ENCODE measurements at regions not wholly inside any gene's neighbourhood (a gene's known extent, or its start where the extent isn't known, plus 50 kb on each side); places are given as distances from the start of the nearest gene placed in this dataset.

DNA sequence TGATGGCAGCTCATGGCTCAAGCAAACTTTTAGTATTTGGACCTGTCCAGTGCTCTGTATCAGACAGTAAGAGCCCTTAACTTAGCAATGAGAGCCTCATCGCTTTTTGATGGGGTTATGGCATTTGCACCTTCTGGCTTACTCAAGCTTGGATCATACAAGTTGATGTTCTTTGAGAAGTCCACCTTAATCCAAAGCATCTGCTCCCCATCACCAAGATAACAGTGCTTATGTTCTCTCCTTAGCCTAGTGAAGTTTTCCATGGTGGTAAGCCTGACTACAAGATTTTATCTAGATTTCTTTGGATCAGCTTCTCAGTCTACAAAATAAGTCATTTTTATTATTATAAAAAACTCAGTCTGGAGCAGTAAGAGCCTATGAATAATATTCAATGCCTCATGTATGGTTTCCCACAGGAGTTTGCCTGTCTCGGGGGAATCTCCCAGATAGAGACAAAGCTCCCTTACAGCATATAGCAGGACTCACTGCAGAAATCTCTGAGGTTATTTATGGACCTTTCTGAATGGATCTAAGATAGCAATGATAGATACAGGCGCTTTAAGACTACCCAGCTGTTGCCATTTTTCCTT is 472.2 kb upstream of the LINC00305 start:
- DNase-seq (ENCODE audit: low spot score), result no peak

DNA sequence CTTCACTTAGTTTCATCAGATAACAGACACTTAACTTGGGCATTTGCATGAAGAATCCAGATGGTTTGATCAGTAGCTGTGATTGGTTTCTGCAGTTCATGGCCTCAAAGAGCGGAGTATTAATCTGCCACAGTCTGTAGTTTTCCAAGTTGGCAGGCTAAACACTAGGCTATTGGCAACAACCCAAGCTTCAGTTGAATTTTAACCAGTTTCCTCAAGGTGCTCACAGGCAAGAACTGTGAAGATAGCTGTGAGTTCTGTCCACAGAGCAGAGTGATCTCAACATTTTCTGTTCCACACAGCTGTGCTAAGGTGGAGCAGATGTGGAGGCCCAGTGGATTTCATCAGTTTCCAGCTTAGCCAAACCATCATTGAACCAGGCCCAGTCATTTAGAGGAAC is 469.5 kb upstream of the LINC00305 start:
- DNase-seq (ENCODE audit: low spot score), result no peak

DNA sequence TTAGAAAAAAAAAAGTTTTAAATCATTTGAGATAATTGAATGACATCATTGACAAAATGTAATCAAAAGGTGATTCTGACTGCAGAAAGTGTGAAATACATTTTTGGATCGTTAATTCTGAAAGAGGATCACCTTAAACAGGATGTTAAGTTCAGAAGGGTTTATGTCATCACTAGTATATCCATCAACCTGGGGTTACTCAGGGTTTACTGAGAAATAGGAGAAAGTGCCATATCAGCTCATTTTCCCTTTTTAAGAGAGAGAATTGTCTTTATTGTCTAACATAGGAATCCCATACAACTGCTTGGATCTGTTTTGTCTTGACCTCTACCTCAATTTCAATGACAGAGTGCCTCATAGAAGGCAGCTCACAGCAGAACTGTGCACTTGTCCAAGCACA is 466.1 kb upstream of the LINC00305 start:
- no peak for DNase-seq (ENCODE audit: low spot score)

DNA sequence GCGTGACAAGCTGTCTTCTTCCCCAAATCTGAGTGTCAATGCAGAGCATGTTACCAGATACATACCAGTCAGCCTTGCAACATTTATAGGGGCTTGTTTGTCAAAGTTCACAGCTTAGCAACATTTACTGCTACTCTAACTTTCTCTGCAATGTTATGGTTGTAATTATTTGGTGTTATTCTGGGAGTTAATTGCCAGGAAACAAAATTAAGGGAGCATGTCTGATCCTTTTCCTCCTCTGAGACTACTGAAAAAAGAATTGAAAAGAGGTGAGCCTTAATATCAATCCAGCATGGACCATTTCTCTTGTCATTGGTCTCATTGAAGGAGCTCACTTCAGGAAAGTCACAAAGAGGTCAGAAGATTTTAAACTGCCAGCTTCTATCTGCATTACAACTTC is 465.6 kb upstream of the LINC00305 start:
- no peak for DNase-seq (ENCODE audit: low spot score)

DNA sequence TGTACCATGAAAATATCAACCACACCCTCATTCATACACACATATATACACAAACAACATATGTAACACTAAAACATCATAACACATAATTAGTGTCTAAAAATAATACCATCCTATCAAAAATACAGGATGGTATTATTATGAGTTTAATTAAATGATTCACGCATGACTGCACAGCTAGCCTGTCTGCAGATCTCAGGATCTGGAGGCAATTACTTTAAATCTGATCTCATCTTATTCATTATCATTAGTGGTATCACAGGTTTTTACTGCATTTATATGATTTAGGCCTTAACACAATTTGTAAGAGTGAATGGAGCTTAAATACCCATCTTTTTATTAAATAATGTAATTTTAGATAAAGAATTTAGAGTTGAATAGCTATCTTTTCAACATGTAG is 443.4 kb upstream of the LINC00305 start:
- DNase-seq (ENCODE audit: low spot score), result no peak

DNA sequence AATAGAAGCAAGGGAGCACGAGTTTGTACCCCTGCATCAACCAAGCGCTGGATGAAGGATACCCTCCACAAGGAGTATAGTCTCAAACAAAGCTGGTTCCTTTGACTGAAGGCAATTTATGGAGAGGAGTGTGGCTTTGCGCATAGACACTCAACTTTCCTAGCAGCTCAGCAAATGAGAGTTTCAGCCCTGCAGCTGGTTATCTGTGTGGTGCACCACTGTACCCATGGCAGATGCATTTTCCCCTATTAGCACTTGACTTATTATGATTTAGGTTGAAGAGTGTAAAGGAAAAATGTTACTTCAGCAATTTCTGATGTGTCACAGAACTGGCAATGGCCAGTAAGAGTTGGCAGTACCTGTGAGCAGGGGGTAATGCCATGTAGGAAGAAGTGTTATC is 440.1 kb upstream of the LINC00305 start:
- DNase-seq (ENCODE audit: low spot score), result no peak

DNA sequence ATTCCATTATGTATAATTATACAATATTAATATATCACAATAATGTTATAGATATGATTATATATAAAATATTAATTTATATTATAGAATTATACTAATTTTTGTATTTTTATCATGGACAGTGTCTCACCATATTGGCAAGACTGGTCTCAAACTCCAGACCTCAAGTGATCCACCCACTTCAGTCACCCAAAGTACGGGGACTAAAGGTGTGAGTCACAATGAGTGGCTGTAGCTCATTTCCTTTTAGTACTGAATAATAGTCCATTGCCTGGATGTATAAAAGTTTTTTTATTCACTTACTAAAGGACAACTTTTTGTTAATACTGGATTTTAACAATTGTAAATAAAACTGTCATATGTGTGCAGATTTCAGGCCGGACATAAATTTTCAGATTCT is 417.6 kb upstream of the LINC00305 start:
- DNase-seq (ENCODE audit: low spot score), result no peak

DNA sequence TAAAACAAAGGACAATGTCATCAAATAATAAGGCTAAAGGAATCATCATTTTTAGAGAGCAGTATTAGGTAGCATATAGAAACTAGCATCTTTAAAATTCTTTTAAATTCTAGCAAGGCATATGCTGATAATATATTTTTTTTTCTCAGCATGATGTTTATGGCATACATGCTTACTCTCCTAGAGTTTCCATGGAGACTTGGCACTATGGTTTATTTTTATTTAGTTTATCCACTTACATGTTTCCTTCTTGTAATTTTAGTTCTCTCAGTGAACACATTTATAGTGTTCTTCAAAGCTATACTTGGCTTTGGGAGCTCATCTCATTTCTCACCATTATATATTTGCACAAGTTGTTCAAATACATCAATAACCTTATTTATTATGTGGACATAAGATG is 413.8 kb upstream of the LINC00305 start:
- DNase-seq (ENCODE audit: low spot score), result no peak

DNA sequence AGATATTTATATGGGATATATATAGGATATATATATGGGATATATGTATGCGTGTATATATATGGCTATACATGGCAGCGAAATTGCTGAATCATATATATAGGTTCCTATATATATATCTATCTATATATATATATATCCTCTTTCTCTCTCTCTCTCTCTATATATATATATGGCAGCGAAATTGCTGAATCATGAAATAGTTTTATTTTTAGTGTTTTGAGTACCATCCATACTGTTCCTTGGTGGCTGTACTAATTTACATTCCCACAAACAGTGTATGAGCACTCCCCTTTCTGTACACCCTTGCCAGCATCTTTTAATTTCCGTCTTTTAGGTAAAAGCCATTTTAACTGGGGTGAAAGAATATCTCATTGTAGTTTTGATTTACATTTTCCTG is 397.6 kb upstream of the LINC00305 start:
- no peak for DNase-seq (ENCODE audit: low spot score)

DNA sequence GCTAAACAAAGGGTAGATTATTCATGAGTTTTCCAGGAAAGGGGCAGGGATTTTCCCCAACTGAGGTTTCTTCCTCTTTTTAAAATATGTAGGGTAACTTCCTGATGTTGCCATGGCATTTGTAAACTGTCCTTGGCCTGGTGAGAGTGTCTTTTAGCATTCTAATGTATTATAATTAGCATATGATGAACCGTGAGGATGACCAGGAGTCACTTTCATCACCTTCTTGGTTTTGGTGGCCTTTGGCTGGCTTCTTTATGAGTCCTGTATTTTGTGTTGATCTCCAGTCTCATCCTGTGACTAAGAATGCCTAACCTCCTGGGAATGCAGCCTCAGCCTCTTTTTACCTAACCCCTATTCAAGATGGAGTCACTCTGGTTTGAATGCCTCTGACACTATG is 391.0 kb upstream of the LINC00305 start:
- DNase-seq (ENCODE audit: low spot score), result no peak

DNA sequence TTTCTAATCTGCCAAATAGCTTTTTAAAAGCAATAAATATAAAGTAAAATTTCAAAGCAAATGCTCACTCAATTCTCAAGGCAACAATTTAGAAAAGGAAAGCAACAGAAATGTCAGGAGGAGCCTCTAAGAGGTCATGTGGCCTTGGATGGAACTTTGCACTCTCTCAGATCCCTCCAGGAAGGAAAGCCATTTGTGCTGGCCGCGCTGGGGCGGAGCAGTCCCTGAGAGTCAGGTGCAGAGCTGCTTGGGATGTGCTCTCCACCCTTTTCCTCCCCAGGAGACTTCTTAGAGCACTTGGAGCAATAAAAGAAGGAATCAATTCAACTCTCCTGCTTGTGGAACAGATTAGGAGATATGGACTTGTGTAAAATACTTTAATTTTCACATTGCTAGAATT is 379.8 kb upstream of the LINC00305 start:
- DNase-seq (ENCODE audit: low spot score), result no peak

DNA sequence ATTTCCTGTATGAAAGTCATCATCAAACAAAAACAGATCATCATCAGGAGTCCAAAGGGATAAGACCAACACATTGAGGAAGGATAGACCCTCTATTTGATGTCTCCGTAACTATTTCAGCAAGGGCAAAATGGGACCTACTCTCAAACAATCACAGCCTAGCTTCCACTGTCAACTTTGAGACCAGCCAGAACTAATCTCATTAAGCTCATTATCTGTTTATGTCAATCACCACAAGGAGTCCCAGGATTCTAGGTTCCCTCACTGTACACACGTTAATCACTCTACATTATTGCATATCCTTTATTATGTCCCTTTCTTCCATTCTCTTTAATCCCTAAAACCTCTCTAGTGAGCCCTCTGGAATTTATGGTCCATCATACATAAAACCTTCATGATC is 370.3 kb upstream of the LINC00305 start:
- DNase-seq (ENCODE audit: low spot score), result no peak

DNA sequence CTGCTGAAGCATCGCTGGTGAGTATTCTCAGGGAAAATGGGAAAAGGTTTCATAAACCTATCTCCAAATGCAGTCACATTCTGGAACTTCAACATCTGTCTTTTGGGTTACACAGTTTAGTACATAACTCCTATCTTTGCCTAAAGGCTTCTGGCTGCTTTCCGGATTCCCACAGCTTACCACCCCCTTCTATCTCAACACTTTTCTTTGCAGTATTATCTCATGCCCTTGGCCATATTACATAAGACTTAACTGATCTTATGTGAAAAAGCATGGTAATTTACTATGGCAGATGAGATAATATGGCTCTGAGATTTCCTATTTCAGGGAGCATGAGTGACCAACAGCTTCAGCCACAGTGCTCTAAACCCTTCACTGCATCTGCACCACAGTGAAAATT is 369.3 kb upstream of the LINC00305 start:
- no peak for DNase-seq (ENCODE audit: low spot score)

DNA sequence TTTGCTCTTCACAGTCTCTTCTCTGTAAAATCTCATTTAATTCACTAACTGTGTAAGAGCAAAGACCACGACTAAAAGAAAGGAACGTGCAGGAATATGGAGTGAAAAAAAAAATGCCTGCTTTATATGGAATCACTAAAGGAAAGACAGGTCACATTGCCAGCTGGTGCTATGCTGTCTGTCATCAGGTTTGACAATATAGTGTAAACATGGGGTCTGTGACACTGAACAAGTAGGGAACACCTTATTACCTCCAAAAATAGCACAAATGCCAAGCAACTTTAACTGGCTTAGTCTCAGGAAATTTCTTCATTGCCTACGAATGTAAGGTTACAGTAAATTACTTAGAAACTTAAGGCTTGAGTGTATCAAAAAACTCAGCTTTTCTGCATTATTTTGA is 364.5 kb upstream of the LINC00305 start:
- no peak for DNase-seq (ENCODE audit: low spot score)

DNA sequence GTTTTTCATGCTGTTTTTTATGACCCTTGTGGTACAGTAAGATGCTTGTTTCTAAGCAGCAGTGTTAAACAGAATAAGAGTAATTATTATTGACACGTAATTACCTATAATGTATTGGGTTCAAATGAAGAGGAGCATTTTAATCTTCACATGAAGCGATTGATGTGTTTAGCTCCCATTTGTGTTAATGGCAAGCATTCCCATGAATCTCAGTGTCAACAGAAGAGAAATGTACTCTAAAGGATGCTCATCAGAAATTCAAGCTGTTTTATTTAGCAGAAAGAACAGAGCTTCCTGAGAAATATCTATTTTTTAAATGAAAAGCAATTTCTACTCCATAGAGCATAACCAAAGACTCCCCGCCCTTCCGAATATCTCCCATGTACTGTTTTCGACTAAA is 341.3 kb upstream of the LINC00305 start:
- DNase-seq (ENCODE audit: low spot score), result no peak

DNA sequence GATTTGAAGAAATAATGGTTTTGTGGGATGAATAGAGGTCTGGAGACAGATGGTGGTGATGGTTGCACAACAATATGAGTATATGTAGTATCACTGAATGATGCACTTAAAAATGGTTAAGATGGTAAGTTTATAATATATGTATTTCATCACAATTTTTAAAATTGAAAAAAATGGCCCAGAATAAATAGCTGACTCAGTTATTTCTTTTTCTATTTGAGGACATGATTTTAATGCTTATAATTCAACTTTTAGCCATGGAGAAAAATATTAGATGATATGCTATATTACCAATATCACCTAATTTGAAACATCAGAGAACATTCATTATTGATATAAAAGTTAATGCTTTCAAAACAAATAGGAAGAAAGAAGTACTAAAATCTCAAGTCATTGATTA is 339.8 kb upstream of the LINC00305 start:
- DNase-seq (ENCODE audit: low spot score), result no peak

DNA sequence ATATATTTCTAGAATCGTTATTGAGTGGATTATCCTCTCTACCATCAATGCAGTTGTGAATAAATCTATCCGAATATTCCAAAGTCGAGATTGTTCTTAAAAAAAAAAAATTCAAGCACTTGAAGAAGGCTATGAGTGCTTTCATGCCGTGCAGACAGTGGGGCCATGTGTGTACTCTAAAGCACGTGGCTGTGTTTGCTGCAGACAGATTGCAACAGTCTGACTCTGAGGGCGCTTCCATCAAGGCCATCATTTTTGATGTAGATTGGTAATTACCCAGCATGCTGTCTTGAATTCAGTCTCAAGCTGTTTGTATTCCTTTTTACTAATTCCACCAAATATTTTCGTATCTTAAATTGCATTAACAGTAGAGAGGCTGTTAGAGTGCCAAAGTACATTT is 325.9 kb upstream of the LINC00305 start:
- DNase-seq (ENCODE audit: low spot score), result no peak

DNA sequence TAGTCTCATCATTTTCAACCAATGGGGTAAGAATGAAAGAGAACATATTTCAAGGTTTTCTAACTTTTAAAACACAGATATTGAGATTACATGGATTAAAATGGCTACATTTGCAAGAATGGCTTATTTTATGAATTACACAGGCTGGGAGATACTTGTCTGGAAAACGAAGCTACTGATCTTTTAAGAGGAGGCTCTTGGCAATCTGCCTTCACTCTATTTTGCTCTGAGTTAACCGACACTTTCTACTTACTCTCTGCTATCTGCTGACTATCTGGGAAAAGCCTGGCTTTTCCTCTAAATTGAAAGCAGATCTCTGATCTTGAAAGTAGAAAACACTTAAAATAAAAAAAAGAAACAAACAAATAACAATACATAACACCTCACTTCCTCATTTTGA is 325.4 kb upstream of the LINC00305 start:
- no peak for DNase-seq (ENCODE audit: low spot score)

DNA sequence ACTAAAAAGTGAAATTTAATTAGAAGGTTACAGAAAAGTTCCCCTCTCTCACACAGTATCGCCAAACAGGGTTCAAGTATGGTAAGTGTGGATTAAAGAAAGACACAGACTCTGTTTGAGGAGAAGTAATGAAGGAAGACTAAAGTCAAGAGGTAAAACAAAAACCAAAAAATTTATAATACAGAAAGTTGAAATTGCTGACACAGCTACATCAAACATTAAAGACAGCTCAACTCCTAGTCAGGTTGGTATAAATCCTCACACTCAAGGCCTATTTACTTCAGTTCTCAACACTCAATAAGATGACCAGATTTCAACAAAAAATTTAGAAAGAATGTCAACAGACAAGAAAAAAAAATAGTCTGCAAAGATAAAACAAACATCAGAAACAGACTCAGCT is 300.5 kb upstream of the LINC00305 start:
- no peak for DNase-seq (ENCODE audit: low spot score)

DNA sequence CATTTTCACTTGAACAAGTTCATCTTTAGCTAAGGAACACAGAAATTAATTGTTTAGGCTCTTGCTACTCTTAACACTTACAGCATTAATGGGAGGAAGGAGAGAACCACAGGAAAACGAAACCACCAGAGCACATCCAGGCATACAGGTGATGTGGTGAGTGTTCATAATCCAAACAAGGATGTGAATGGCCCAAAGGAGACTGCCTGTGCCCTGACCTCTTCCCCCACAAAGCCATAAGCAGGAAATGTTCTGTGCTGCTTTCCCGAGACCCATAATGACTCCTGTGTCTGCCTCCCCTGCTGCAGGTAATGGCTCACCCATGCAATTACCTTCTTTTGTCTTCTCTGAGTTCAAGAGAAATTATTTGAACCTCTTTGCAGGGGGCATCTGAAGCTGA is 295.9 kb upstream of the LINC00305 start:
- no peak for DNase-seq (ENCODE audit: low spot score)

DNA sequence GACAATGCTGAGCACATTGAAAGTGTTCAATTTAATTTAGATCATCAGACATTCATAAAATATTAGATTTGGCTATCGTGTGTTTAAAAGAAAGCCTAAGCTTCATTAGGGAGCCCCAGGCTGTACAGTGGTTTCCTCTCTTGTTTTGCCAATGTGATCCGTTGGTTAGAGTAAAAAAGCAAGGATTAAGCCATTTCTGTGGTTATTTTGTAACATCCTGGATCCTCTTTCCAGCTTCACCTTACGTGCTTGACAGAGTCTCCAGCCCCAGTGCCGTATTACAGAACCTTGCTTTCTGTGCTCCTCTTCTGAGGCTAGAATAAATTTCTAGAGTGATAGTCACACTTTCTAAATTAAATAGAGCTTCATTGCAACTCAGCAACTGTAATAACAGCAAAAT is 289.3 kb upstream of the LINC00305 start:
- DNase-seq (ENCODE audit: low spot score), result no peak

DNA sequence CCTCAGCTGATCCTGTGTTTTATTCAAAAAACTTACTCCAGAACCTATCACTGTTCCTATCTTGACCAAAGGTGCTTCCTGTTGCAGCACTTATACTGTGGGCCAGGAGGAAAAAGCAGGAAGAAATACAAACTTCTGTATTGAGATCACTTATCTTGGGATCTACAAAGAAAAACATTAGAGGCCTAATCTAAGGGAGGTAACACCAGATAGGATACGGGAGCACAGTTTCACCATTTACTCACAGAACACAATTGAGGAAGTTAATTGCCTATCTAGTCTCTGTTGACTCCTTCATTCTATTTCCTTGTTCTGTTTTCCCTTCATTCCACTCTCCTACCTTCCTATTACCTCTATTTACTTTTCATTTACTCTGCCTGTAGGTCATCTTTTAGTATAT is 287.2 kb upstream of the LINC00305 start:
- no peak for DNase-seq (ENCODE audit: low spot score)

DNA sequence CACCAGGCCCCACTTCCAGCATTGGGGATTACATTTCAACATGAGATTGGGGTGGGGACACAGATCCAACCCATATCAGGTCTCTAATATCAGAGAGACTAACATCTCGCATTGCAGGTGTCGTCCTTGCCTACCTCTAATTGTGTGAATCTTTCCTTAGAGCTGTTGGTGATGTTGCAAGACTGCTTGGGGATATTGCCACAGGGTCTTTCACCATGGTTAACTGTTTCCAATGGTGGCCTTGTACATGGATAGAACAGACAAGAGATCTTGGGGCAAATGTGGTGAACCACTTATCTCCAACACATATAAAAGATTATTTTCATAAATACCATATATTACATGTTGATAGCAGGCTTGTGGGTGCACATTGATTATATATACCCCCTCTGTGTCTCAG is 270.3 kb upstream of the LINC00305 start:
- DNase-seq (ENCODE audit: low spot score), result no peak

DNA sequence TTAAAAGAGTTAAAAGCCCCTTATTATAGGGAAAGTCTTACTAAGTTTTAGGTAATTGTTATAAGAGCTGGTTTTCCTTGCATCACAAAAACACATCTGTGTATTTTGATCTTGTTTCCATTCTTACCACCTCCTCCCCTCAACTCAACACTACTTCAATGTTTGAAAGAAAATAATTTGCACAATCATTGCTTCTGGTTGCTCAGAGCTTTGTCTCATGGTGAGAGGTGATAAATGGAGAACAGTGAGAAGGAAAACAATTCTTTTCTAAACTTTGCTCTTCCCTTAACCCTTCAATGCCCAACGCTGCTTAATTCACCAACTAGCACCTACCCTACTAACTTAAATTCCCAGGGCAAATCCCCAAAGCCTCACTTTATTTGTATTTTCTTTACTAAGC is 268.1 kb upstream of the LINC00305 start:
- DNase-seq (ENCODE audit: low spot score), result no peak

DNA sequence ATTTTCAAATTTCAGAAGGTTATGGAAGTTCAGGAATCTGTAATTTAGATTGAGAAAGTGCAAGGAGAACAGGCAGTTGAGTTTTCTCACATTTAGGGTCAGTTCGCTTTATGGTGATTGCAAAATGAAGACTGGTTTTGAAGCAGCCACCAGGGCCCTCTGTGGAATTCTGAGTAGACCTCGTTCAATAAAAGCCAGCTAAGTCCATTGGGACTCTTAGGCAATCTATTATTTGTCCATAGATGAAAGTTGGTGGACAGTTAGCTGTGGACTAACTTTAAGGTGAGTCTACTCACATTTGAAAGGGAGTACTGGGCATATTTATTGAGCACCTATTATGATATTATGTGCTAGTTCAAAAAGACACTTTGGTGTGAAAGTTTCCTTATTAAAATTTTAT is 266.3 kb upstream of the LINC00305 start:
- no peak for DNase-seq (ENCODE audit: low spot score)
